HepG2 (cell line): ENCODE measurements at regions not wholly inside any gene's neighbourhood (a gene's known extent, or its start where the extent isn't known, plus 50 kb on each side); places are given as distances from the start of the nearest gene placed in this dataset.

Source experiments
- ATAC-seq: fragments of 200-7000 bp; cut with Tn5 transposase; 3 replicates; pipeline ENCODE4 v1.9.1; 2020; ENCODE audit warnings: mild to moderate bottlenecking, moderate library complexity
- BruUV-seq: library from RNA; stranded (reverse); fragments of 400-500 nt; replicated peaks from 2 replicates; lab custom pipeline; 2021; lab: Mats Ljungman, UMichigan
- CTCF ChIA-PET: fragments of 300-600 bp; formaldehyde crosslinking; extraction: SDS; loops from one replicate; lab custom pipeline; 2021; ENCODE audit warnings: low total read pairs, inconsistent platforms, low intra/inter-chr PET ratio; lab: Yijun Ruan, JAX
- POLR2A ChIA-PET: fragments of 350-600 bp; sonication (Branson Sonifier 250); formaldehyde crosslinking; loops from one replicate; lab custom pipeline; 2020; ENCODE audit warnings: antibody characterized with exemption, inconsistent platforms; lab: Yijun Ruan, JAX
- DNase-seq: peaks from one replicate; pipeline ENCODE4 v3.0.0-alpha.2; 2015; ENCODE audit warnings: low spot score
- FAIRE-seq: peaks from 3 replicates; lab custom pipeline; 2011; peaks lifted over from hg19 to GRCh38; lab: Jason Lieb, UNC
- H2AFZ ChIP-seq: one replicate; pipeline ENCODE4 v1.6.1; 2011; ENCODE audit warnings: low read length, inconsistent platforms
- H3K27ac ChIP-seq: fragments of 300-600 bp; 3 replicates; pipeline ENCODE4 v1.8.0; 2011; ENCODE audit warnings: mixed run types, mild to moderate bottlenecking, mixed read lengths, low read length, inconsistent platforms; ENCODE audit not compliant: insufficient read depth; ENCODE audit errors: extremely low read length
- H3K27me3 ChIP-seq, 2 experiments: fragments of 200-600 bp in 1 of 2; 2 replicates in 1 of 2; 3 replicates in 1 of 2; pipeline versions ENCODE4 v1.6.0 to v1.8.0; 2011; ENCODE audit warnings: low read length in 2 of 2, mild to moderate bottlenecking in 2 of 2, moderate library complexity in 2 of 2, inconsistent platforms in 1 of 2; ENCODE audit not compliant: insufficient read depth in 2 of 2, control insufficient read depth in 1 of 2
- H3K36me3 ChIP-seq, 2 experiments: fragments of 200-600 bp in 1 of 2; replicated peaks in 1 of 2; 2 replicates in 1 of 2; 3 replicates in 1 of 2; pipeline versions ENCODE4 v1.5.1 to v1.8.0; 2011; ENCODE audit warnings: low read length in 2 of 2, inconsistent platforms in 1 of 2; ENCODE audit not compliant: insufficient read depth in 2 of 2, control insufficient read depth in 1 of 2
- H3K4me1 ChIP-seq: 2 replicates; pipeline ENCODE4 v1.5.1; 2012; ENCODE audit warnings: low read length, inconsistent platforms; ENCODE audit not compliant: insufficient read depth
- H3K4me2 ChIP-seq: 2 replicates; pipeline ENCODE4 v1.6.0; 2011; ENCODE audit warnings: low read depth, low read length, inconsistent platforms
- H3K4me3 ChIP-seq, 3 experiments: fragments of 200-600 bp in 1 of 3; sonication (generic), shearing (Covaris generic) in 1 of 3; replicated peaks in 1 of 3; 2 replicates each; pipeline ENCODE4 v1.5.1; 2011 to 2016; ENCODE audit warnings: low read length in 3 of 3, inconsistent platforms in 2 of 3, low read depth in 2 of 3, mild to moderate bottlenecking in 2 of 3, control low read depth in 1 of 3, mixed read lengths in 1 of 3; ENCODE audit not compliant: insufficient read depth in 1 of 3
- H3K79me2 ChIP-seq: one replicate; pipeline ENCODE4 v1.6.1; 2011; ENCODE audit warnings: low read length, inconsistent platforms; ENCODE audit not compliant: insufficient read depth
- H3K9ac ChIP-seq: 2 replicates; pipeline ENCODE4 v1.6.0; 2011; ENCODE audit warnings: mild to moderate bottlenecking, low read depth, low read length, inconsistent platforms; ENCODE audit not compliant: insufficient read depth
- H3K9me3 ChIP-seq: 2 replicates; pipeline ENCODE4 v1.5.1; 2012; ENCODE audit warnings: mild to moderate bottlenecking, low read length
- H4K20me1 ChIP-seq: 2 replicates; pipeline ENCODE4 v1.6.0; 2011; ENCODE audit warnings: inconsistent platforms, mild to moderate bottlenecking, low read length, moderate library complexity; ENCODE audit not compliant: insufficient read depth
- BRD4 ChIP-seq: sonication (generic); formaldehyde crosslinking; IDR thresholded peaks from 2 replicates; pipeline ENCODE4 v1.4.0; 2020; ENCODE audit warnings: missing genetic modification reagents
- CCAR2 ChIP-seq: fragments of 200-400 bp; formaldehyde crosslinking; optimal IDR thresholded peaks from 2 replicates; pipeline ENCODE3; 2018; ENCODE audit warnings: low read depth, mild to moderate bottlenecking, low read length, moderate library complexity
- CHCHD3 ChIP-seq: sonication (generic); formaldehyde crosslinking; IDR thresholded peaks from 2 replicates; pipeline ENCODE4 v1.8.0; 2022; ENCODE audit warnings: mild to moderate bottlenecking, missing genetic modification reagents, moderate library complexity
- HMG20B ChIP-seq: conservative IDR thresholded peaks from 2 replicates; pipeline ENCODE4 v1.6.1; 2016; ENCODE audit warnings: missing genetic modification reagents, missing compliant biosample characterization
- KLF13 ChIP-seq: sonication (generic); formaldehyde crosslinking; IDR thresholded peaks from 2 replicates; pipeline ENCODE4 v1.4.0; 2020; ENCODE audit warnings: mild to moderate bottlenecking, missing genetic modification reagents
- MTF1 ChIP-seq: sonication (generic); formaldehyde crosslinking; IDR thresholded peaks from 2 replicates; pipeline ENCODE4 v1.5.0; 2020; ENCODE audit warnings: missing genetic modification reagents
- NCOA1 ChIP-seq: sonication (generic); formaldehyde crosslinking; IDR thresholded peaks from 2 replicates; pipeline ENCODE4 v1.9.0; 2021; ENCODE audit warnings: missing genetic modification reagents
- SKIL ChIP-seq: sonication (generic); formaldehyde crosslinking; IDR thresholded peaks from 2 replicates; pipeline ENCODE4 v1.8.0; 2022; ENCODE audit warnings: missing genetic modification reagents, mild to moderate bottlenecking, moderate library complexity, borderline replicate concordance
- ZBTB38 ChIP-seq: sonication (generic); formaldehyde crosslinking; IDR thresholded peaks from 2 replicates; pipeline ENCODE4 v1.5.1; 2020; ENCODE audit warnings: mild to moderate bottlenecking, missing genetic modification reagents
- ZNF251 ChIP-seq: sonication (generic); formaldehyde crosslinking; IDR thresholded peaks from 2 replicates; pipeline ENCODE4 v1.9.0; 2021; ENCODE audit warnings: mild to moderate bottlenecking, missing genetic modification reagents
- ZNF33B ChIP-seq: sonication (generic); formaldehyde crosslinking; IDR thresholded peaks from 2 replicates; pipeline ENCODE4 v1.5.1; 2020; ENCODE audit warnings: mild to moderate bottlenecking, missing genetic modification reagents
- ZNF431 ChIP-seq: sonication (generic); formaldehyde crosslinking; IDR thresholded peaks from 2 replicates; pipeline ENCODE4 v1.9.0; 2022; ENCODE audit warnings: missing genetic modification reagents, low read depth, mild to moderate bottlenecking, borderline replicate concordance
- ZNF672 ChIP-seq: sonication (generic); formaldehyde crosslinking; IDR thresholded peaks from 2 replicates; pipeline ENCODE4 v1.8.1; 2022; ENCODE audit warnings: missing genetic modification reagents
- WGBS: methylation state at CpG from one replicate; pipeline ENCODE4 v1.1.6; 2017; ENCODE audit warnings: low lambda C conversion rate; 5-methylcytosine and 5-hydroxymethylcytosine counted together
- in situ Hi-C: cut with HindIII; loops from 2 replicates; pipeline ENCODE4 v1.10.0; 2017; ENCODE audit warnings: low pct_unique_long_range_greater_than_20kb; ENCODE audit not compliant: extremely low pct_ligation_motif_present
- intact Hi-C: fragments of 100-400 bp; cut with micrococcal nuclease; formaldehyde crosslinking; loops from one replicate; pipeline ENCODE4 v1.10.0; 2022; ENCODE audit not compliant: unreplicated experiment

- H3K36me3 ChIP-seq = no peaks in the 10 kb centered on the region
- no peaks in the 10 kb centered on the region for H4K20me1 ChIP-seq
- FAIRE-seq (no peak), ATAC-seq (no peak), DNase-seq (no peak)
- H3K4me3 ChIP-seq = no peak overlapping the region
- TF ChIP-seq ZNF251 (CRISPR knock-in tag) (no peak), MTF1 (CRISPR knock-in tag) (no peak), ZNF672 (CRISPR knock-in tag) (no peak), ZBTB38 (no peak), CHCHD3 (CRISPR knock-in tag) (no peak), HMG20B (no peak), CCAR2 (no peak), KLF13 (no peak), NCOA1 (CRISPR knock-in tag) (no peak), ZNF431 (CRISPR knock-in tag) (no peak), SKIL (CRISPR knock-in tag) (no peak), BRD4 (no peak), ZNF33B (no peak)
- intact Hi-C loops = no loop called here
- no peak overlapping the region for H3K4me2 ChIP-seq
- in situ Hi-C loops = no loop called here
- no peaks in the 10 kb centered on the region for H3K79me2 ChIP-seq
- no peak overlapping the region for H3K27ac ChIP-seq
- no peak overlapping the region for H2AFZ ChIP-seq
- BruUV-seq = no TSS peak
- 2% methylated on average over 4 of the region's 4 CpGs for WGBS
- no peaks in the 10 kb centered on the region for H3K4me1 ChIP-seq
- H3K27me3 ChIP-seq = peaks cover 0 to 14% of the 10 kb centered on the region in 2 experiments; a peak in 1 of 5 replicates
- H3K9me3 ChIP-seq = no peaks in the 10 kb centered on the region
- ChIA-PET POLR2A (no interaction called here), CTCF (no interaction called here)
- no peak overlapping the region for H3K9ac ChIP-seq
Measured at GRCh38 chr13:39107561-39107960, 69.3 kb downstream of the NHLRC3 start.
